HepG2 (cell line): ENCODE measurements at regions not wholly inside any gene's neighbourhood (a gene's known extent, or its start where the extent isn't known, plus 50 kb on each side); places are given as distances from the start of the nearest gene placed in this dataset.

Experiments
- ATAC-seq: fragments of 200-7000 bp; cut with Tn5 transposase; 3 replicates; pipeline ENCODE4 v1.9.1; 2020; ENCODE audit warnings: mild to moderate bottlenecking, moderate library complexity
- BruUV-seq: library from RNA; stranded (reverse); fragments of 400-500 nt; replicated peaks from 2 replicates; lab custom pipeline; 2021; lab: Mats Ljungman, UMichigan
- CTCF ChIA-PET: fragments of 300-600 bp; formaldehyde crosslinking; extraction: SDS; loops from one replicate; lab custom pipeline; 2021; ENCODE audit warnings: low total read pairs, inconsistent platforms, low intra/inter-chr PET ratio; lab: Yijun Ruan, JAX
- POLR2A ChIA-PET: fragments of 350-600 bp; sonication (Branson Sonifier 250); formaldehyde crosslinking; loops from one replicate; lab custom pipeline; 2020; ENCODE audit warnings: antibody characterized with exemption, inconsistent platforms; lab: Yijun Ruan, JAX
- DNase-seq: peaks from one replicate; pipeline ENCODE4 v3.0.0-alpha.2; 2015; ENCODE audit warnings: low spot score
- FAIRE-seq: peaks from 3 replicates; lab custom pipeline; 2011; peaks lifted over from hg19 to GRCh38; lab: Jason Lieb, UNC
- H2AFZ ChIP-seq: one replicate; pipeline ENCODE4 v1.6.1; 2011; ENCODE audit warnings: low read length, inconsistent platforms
- H3K27ac ChIP-seq: fragments of 300-600 bp; 3 replicates; pipeline ENCODE4 v1.8.0; 2011; ENCODE audit warnings: mixed run types, mild to moderate bottlenecking, mixed read lengths, low read length, inconsistent platforms; ENCODE audit not compliant: insufficient read depth; ENCODE audit errors: extremely low read length
- H3K27me3 ChIP-seq, 2 experiments: fragments of 200-600 bp in 1 of 2; 2 replicates in 1 of 2; 3 replicates in 1 of 2; pipeline versions ENCODE4 v1.6.0 to v1.8.0; 2011; ENCODE audit warnings: low read length in 2 of 2, mild to moderate bottlenecking in 2 of 2, moderate library complexity in 2 of 2, inconsistent platforms in 1 of 2; ENCODE audit not compliant: insufficient read depth in 2 of 2, control insufficient read depth in 1 of 2
- H3K36me3 ChIP-seq, 2 experiments: fragments of 200-600 bp in 1 of 2; replicated peaks in 1 of 2; 2 replicates in 1 of 2; 3 replicates in 1 of 2; pipeline versions ENCODE4 v1.5.1 to v1.8.0; 2011; ENCODE audit warnings: low read length in 2 of 2, inconsistent platforms in 1 of 2; ENCODE audit not compliant: insufficient read depth in 2 of 2, control insufficient read depth in 1 of 2
- H3K4me1 ChIP-seq: 2 replicates; pipeline ENCODE4 v1.5.1; 2012; ENCODE audit warnings: low read length, inconsistent platforms; ENCODE audit not compliant: insufficient read depth
- H3K4me2 ChIP-seq: 2 replicates; pipeline ENCODE4 v1.6.0; 2011; ENCODE audit warnings: low read depth, low read length, inconsistent platforms
- H3K4me3 ChIP-seq, 3 experiments: fragments of 200-600 bp in 1 of 3; sonication (generic), shearing (Covaris generic) in 1 of 3; replicated peaks in 1 of 3; 2 replicates each; pipeline ENCODE4 v1.5.1; 2011 to 2016; ENCODE audit warnings: low read length in 3 of 3, inconsistent platforms in 2 of 3, low read depth in 2 of 3, mild to moderate bottlenecking in 2 of 3, control low read depth in 1 of 3, mixed read lengths in 1 of 3; ENCODE audit not compliant: insufficient read depth in 1 of 3
- H3K79me2 ChIP-seq: one replicate; pipeline ENCODE4 v1.6.1; 2011; ENCODE audit warnings: low read length, inconsistent platforms; ENCODE audit not compliant: insufficient read depth
- H3K9ac ChIP-seq: 2 replicates; pipeline ENCODE4 v1.6.0; 2011; ENCODE audit warnings: mild to moderate bottlenecking, low read depth, low read length, inconsistent platforms; ENCODE audit not compliant: insufficient read depth
- H3K9me3 ChIP-seq: 2 replicates; pipeline ENCODE4 v1.5.1; 2012; ENCODE audit warnings: mild to moderate bottlenecking, low read length
- H4K20me1 ChIP-seq: 2 replicates; pipeline ENCODE4 v1.6.0; 2011; ENCODE audit warnings: inconsistent platforms, mild to moderate bottlenecking, low read length, moderate library complexity; ENCODE audit not compliant: insufficient read depth
- AGO2 ChIP-seq: fragments of 200-400 bp; formaldehyde crosslinking; optimal IDR thresholded peaks from 2 replicates; pipeline ENCODE3; 2017; ENCODE audit warnings: mild to moderate bottlenecking, low read depth, low read length, moderate library complexity
- DZIP1 ChIP-seq: sonication (generic); formaldehyde crosslinking; IDR thresholded peaks from 2 replicates; pipeline ENCODE4 v1.5.0; 2020; ENCODE audit warnings: mild to moderate bottlenecking, missing genetic modification reagents
- JARID2 ChIP-seq: sonication (generic); formaldehyde crosslinking; IDR thresholded peaks from 2 replicates; pipeline ENCODE4 v1.8.1; 2023; ENCODE audit warnings: missing genetic modification reagents, inconsistent platforms; ENCODE audit not compliant: insufficient replicate concordance
- POLR2A ChIP-seq, 2 experiments: IDR thresholded peaks; 2 replicates each; pipeline ENCODE4 v1.6.1; 2011; ENCODE audit warnings: low read depth in 2 of 2, low read length in 2 of 2, mild to moderate bottlenecking in 1 of 2, moderate library complexity in 1 of 2; ENCODE audit not compliant: insufficient read depth in 1 of 2
- POLR2AphosphoS2 ChIP-seq: IDR thresholded peaks from 2 replicates; pipeline ENCODE4 v1.6.1; 2011; ENCODE audit warnings: low read depth, low read length, improper control_type of control experiment
- RFXANK ChIP-seq: IDR thresholded peaks from 2 replicates; pipeline ENCODE4 v1.6.1; 2016
- ZBTB39 ChIP-seq: sonication (generic); formaldehyde crosslinking; IDR thresholded peaks from 2 replicates; pipeline ENCODE4 v1.5.0; 2020; ENCODE audit warnings: missing genetic modification reagents
- ZBTB44 ChIP-seq: sonication (generic); formaldehyde crosslinking; IDR thresholded peaks from 2 replicates; pipeline ENCODE4 v1.4.0; 2020; ENCODE audit warnings: missing genetic modification reagents
- ZMAT5 ChIP-seq: sonication (generic); formaldehyde crosslinking; IDR thresholded peaks from 2 replicates; pipeline ENCODE4 v1.5.0; 2020; ENCODE audit warnings: mild to moderate bottlenecking, low read depth, missing genetic modification reagents, borderline replicate concordance
- ZNF335 ChIP-seq: sonication (generic); formaldehyde crosslinking; IDR thresholded peaks from 2 replicates; pipeline ENCODE4 v1.4.0; 2020; ENCODE audit warnings: missing genetic modification reagents
- ZNF503 ChIP-seq: sonication (generic); formaldehyde crosslinking; IDR thresholded peaks from 2 replicates; pipeline ENCODE4 v1.4.0; 2020; ENCODE audit warnings: missing genetic modification reagents
- ZNF572 ChIP-seq: sonication (generic); formaldehyde crosslinking; IDR thresholded peaks from 2 replicates; pipeline ENCODE4 v1.5.1; 2020; ENCODE audit warnings: mild to moderate bottlenecking, missing genetic modification reagents
- ZNF589 ChIP-seq: sonication (generic); formaldehyde crosslinking; conservative IDR thresholded peaks from 2 replicates; pipeline ENCODE4 v1.8.0; 2022; ENCODE audit warnings: mild to moderate bottlenecking, moderate library complexity, missing genetic modification reagents
- ZNF607 ChIP-seq: sonication (generic); formaldehyde crosslinking; IDR thresholded peaks from 2 replicates; pipeline ENCODE4 v1.5.1; 2020; ENCODE audit warnings: missing genetic modification reagents, mild to moderate bottlenecking, borderline replicate concordance
- ZNF629 ChIP-seq: sonication (generic); formaldehyde crosslinking; conservative IDR thresholded peaks from 2 replicates; pipeline ENCODE4 v1.5.0; 2020; ENCODE audit warnings: missing genetic modification reagents
- ZNF652 ChIP-seq: IDR thresholded peaks from 2 replicates; pipeline ENCODE4 v1.6.1; 2016; ENCODE audit warnings: low read depth, borderline replicate concordance
- WGBS: methylation state at CpG from one replicate; pipeline ENCODE4 v1.1.6; 2017; ENCODE audit warnings: low lambda C conversion rate; 5-methylcytosine and 5-hydroxymethylcytosine counted together
- in situ Hi-C: cut with HindIII; loops from 2 replicates; pipeline ENCODE4 v1.10.0; 2017; ENCODE audit warnings: low pct_unique_long_range_greater_than_20kb; ENCODE audit not compliant: extremely low pct_ligation_motif_present
- intact Hi-C: fragments of 100-400 bp; cut with micrococcal nuclease; formaldehyde crosslinking; loops from one replicate; pipeline ENCODE4 v1.10.0; 2022; ENCODE audit not compliant: unreplicated experiment

GRCh38 chr13:22114630-22115311 lies 443.9 kb downstream of the FGF9 start:
- H3K9me3 ChIP-seq, result no peaks in the 10 kb centered on the region
- ATAC-seq (no peak), FAIRE-seq (no peak), DNase-seq (no peak)
- 41% methylated on average over 8 of the region's 9 CpGs for WGBS
- no peaks in the 10 kb centered on the region for H3K36me3 ChIP-seq
- H2AFZ ChIP-seq, result no peak overlapping the region
- POLR2A ChIA-PET, result no interaction called here
- no peaks in the 10 kb centered on the region for H3K79me2 ChIP-seq
- BruUV-seq, result no TSS peak
- intact Hi-C loops, result no loop called here
- in situ Hi-C loops, result no loop called here
- H4K20me1 ChIP-seq, result no peaks in the 10 kb centered on the region
- no peaks in the 10 kb centered on the region for H3K27me3 ChIP-seq
- H3K4me3 ChIP-seq, result no peak overlapping the region
- no peaks in the 10 kb centered on the region for H3K4me1 ChIP-seq
- CTCF ChIA-PET, result no interaction called here
- H3K4me2 ChIP-seq, result no peak overlapping the region
- H3K27ac ChIP-seq, result no peak overlapping the region
- H3K9ac ChIP-seq, result no peak overlapping the region
- TF ChIP-seq POLR2AphosphoS2 (no peak), ZNF503 (no peak), ZNF589 (CRISPR knock-in tag) (no peak), ZNF572 (no peak), ZMAT5 (no peak), RFXANK (CRISPR knock-in tag) (no peak), ZBTB44 (no peak), ZNF629 (CRISPR knock-in tag) (no peak), ZNF652 (no peak), POLR2A (IDR thresholded peaks at IDR 0.05; ENCODE audit: insufficient read depth in 1 of 2, low read depth in 2 of 2, low read length in 2 of 2) (no peak), JARID2 (CRISPR knock-in tag) (no peak), DZIP1 (CRISPR knock-in tag) (no peak), ZNF335 (CRISPR knock-in tag) (no peak), AGO2 (no peak), ZNF607 (CRISPR knock-in tag) (no peak), ZBTB39 (CRISPR knock-in tag) (no peak)
